K562 (cell line): ENCODE measurements at regions not wholly inside any gene's neighbourhood (a gene's known extent, or its start where the extent isn't known, plus 50 kb on each side); places are given as distances from the start of the nearest gene placed in this dataset.

Experiments used
- JUND ChIP-seq, 2 experiments: IDR thresholded peaks; 2 replicates in 1 of 2; 3 replicates in 1 of 2; pipeline ENCODE4 v1.6.1; 2011; ENCODE audit warnings: borderline replicate concordance in 2 of 2, low read depth in 2 of 2, low read length in 2 of 2, improper control_type of control experiment in 1 of 2, missing biosample characterization in 1 of 2, missing genetic modification characterization in 1 of 2, missing genetic modification reagents in 1 of 2
- SNRNP70 ChIP-seq: fragments of 200-400 bp; formaldehyde crosslinking; optimal IDR thresholded peaks from 2 replicates; pipeline ENCODE3; 2017; ENCODE audit warnings: low read depth, low read length
- THRAP3 ChIP-seq: fragments of 450-650 bp; IDR thresholded peaks from 2 replicates; pipeline ENCODE4 v1.6.1; 2016; ENCODE audit warnings: mild to moderate bottlenecking, inconsistent platforms, borderline replicate concordance
- TF ChIP-seq, protein P1 (sequence below), 3 experiments: IDR thresholded peaks in 2 of 3; conservative IDR thresholded peaks in 1 of 3; 2 replicates each; pipeline ENCODE4 v1.5.1; 2011 to 2012; ENCODE audit warnings: low read length in 3 of 3, mild to moderate bottlenecking in 3 of 3, control low read depth in 2 of 3, improper control_type of control experiment in 1 of 3, inconsistent platforms in 1 of 3, low read depth in 1 of 3, mixed read lengths in 1 of 3, moderate library complexity in 1 of 3; ENCODE audit not compliant: insufficient read depth in 2 of 3

DNA sequence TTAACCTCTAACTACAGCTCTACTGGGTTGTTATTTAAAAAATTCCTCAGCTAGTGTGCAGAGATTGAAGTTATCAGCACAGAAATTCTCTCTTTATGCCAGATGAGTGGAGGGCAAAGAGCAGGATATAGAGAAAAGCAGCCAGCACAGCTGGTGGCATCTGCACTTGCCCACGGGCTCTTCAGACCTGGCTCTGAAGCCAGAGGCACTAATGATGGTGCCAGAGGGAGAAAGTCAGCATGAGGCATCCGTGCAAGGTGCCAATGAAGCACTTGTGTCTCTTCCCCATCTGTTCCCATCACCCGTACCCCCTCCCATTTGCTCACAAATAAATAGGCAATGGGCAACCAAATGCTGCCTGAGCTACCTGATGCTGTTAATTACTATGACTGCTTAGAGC, 138.9 kb downstream of the OLFM4 start:
- TF ChIP-seq THRAP3, result no peak
- TF ChIP-seq SNRNP70, result no peak
- no peak for TF ChIP-seq JUND (IDR thresholded peaks at IDR 0.05; ENCODE audit: borderline replicate concordance, low read depth, low read length)
- TF ChIP-seq JUND (tag; IDR thresholded peaks at IDR 0.05; ENCODE audit: borderline replicate concordance, low read depth, low read length), result no peak
- TF ChIP-seq, protein P1, sequence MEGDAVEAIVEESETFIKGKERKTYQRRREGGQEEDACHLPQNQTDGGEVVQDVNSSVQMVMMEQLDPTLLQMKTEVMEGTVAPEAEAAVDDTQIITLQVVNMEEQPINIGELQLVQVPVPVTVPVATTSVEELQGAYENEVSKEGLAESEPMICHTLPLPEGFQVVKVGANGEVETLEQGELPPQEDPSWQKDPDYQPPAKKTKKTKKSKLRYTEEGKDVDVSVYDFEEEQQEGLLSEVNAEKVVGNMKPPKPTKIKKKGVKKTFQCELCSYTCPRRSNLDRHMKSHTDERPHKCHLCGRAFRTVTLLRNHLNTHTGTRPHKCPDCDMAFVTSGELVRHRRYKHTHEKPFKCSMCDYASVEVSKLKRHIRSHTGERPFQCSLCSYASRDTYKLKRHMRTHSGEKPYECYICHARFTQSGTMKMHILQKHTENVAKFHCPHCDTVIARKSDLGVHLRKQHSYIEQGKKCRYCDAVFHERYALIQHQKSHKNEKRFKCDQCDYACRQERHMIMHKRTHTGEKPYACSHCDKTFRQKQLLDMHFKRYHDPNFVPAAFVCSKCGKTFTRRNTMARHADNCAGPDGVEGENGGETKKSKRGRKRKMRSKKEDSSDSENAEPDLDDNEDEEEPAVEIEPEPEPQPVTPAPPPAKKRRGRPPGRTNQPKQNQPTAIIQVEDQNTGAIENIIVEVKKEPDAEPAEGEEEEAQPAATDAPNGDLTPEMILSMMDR (IDR thresholded peaks at IDR 0.05 in 2 of 3, conservative IDR thresholded peaks at IDR 0.05 in 1 of 3; ENCODE audit: insufficient read depth in 2 of 3, low read depth in 1 of 3, low read length in 3 of 3), result no peak
